OCI-LY1 (cell line): ENCODE measurements at regions not wholly inside any gene's neighbourhood (a gene's known extent, or its start where the extent isn't known, plus 50 kb on each side); places are given as distances from the start of the nearest gene placed in this dataset.
A peak's percentile ranks its signal among the peaks of the same experiment; 100 is the strongest.
"Not testable (repeated sequence)": the region's sequence is repeated elsewhere in the genome, so short reads cannot be mapped to it uniquely, and the experiment has no call there.

ENCODE experiments used
- H2AFZ ChIP-seq: fragments of 200-600 bp; sonication (generic), shearing (Covaris generic); 2 replicates; pipeline ENCODE4 v1.6.0; 2014; ENCODE audit warnings: antibody characterized with exemption, mild to moderate bottlenecking, low read length
- H3F3A ChIP-seq: fragments of 200-600 bp; sonication (generic), shearing (Covaris generic); 2 replicates; pipeline ENCODE4 v1.6.0; 2014; ENCODE audit warnings: mild to moderate bottlenecking, antibody characterized with exemption, low read length, moderate library complexity; ENCODE audit not compliant: insufficient read depth
- H3K27ac ChIP-seq: fragments of 200-600 bp; sonication (generic); 2 replicates; pipeline ENCODE4 v1.5.1; 2014; ENCODE audit warnings: low read length, mixed run types, mild to moderate bottlenecking, low read depth; ENCODE audit not compliant: poor library complexity, severe bottlenecking
- H3K27me3 ChIP-seq: fragments of 200-600 bp; sonication (generic); 2 replicates; pipeline ENCODE4 v1.6.0; 2014; ENCODE audit warnings: antibody characterized with exemption, mild to moderate bottlenecking, low read length, moderate library complexity; ENCODE audit not compliant: insufficient read depth
- H3K36me3 ChIP-seq: fragments of 200-600 bp; sonication (generic); 2 replicates; pipeline ENCODE4 v1.6.1; 2014; ENCODE audit warnings: mild to moderate bottlenecking, antibody characterized with exemption, low read length, moderate library complexity, mixed read lengths; ENCODE audit not compliant: insufficient read depth
- H3K4me1 ChIP-seq: fragments of 200-600 bp; sonication (generic); 2 replicates; pipeline ENCODE4 v1.5.1; 2014; ENCODE audit warnings: mild to moderate bottlenecking, low read length, moderate library complexity; ENCODE audit not compliant: insufficient read depth, severe bottlenecking
- H3K4me2 ChIP-seq: fragments of 200-600 bp; sonication (generic), shearing (Covaris generic); 2 replicates; pipeline ENCODE4 v1.6.1; 2014; ENCODE audit warnings: low read length
- H3K4me3 ChIP-seq: fragments of 200-600 bp; sonication (generic); 2 replicates; pipeline ENCODE4 v1.5.1; 2014; ENCODE audit warnings: low read length, low read depth, mild to moderate bottlenecking, mixed read lengths; ENCODE audit not compliant: poor library complexity, severe bottlenecking
- H3K79me2 ChIP-seq: fragments of 200-600 bp; shearing (Covaris generic); 2 replicates; pipeline ENCODE4 v1.6.1; 2016; ENCODE audit warnings: mixed run types, low read length, mixed read lengths; ENCODE audit not compliant: insufficient read depth
- H3K9ac ChIP-seq: fragments of 200-600 bp; sonication (generic), shearing (Covaris generic); 2 replicates; pipeline ENCODE4 v1.6.1; 2014; ENCODE audit warnings: mild to moderate bottlenecking, low read length, mixed read lengths
- H3K9me2 ChIP-seq: fragments of 200-600 bp; sonication (generic), shearing (Covaris generic); 2 replicates; pipeline ENCODE4 v1.6.1; 2014; ENCODE audit warnings: low read depth, mild to moderate bottlenecking, low read length, mixed read lengths
- H3K9me3 ChIP-seq: fragments of 200-600 bp; shearing (Covaris generic); 2 replicates; pipeline ENCODE4 v1.6.1; 2014; ENCODE audit warnings: low read length, mixed read lengths
- H4K20me1 ChIP-seq: fragments of 200-600 bp; sonication (generic), shearing (Covaris generic); 2 replicates; pipeline ENCODE4 v1.6.0; 2016; ENCODE audit warnings: mild to moderate bottlenecking, low read length; ENCODE audit not compliant: insufficient read depth
- EZH2 ChIP-seq: fragments of 200-600 bp; sonication (generic), shearing (Covaris generic); IDR thresholded peaks from 2 replicates; pipeline ENCODE4 v1.8.0; 2017; ENCODE audit warnings: borderline replicate concordance, mixed run types, mild to moderate bottlenecking, antibody characterized with exemption, low read length, moderate library complexity, mixed read lengths
- TF ChIP-seq, protein P1 (sequence below): fragments of 200-600 bp; sonication (generic), shearing (Covaris generic); IDR thresholded peaks from 2 replicates; pipeline ENCODE4 v1.5.1; 2017; ENCODE audit warnings: mild to moderate bottlenecking, antibody characterized with exemption, low read length, moderate library complexity, mixed read lengths

DNA sequence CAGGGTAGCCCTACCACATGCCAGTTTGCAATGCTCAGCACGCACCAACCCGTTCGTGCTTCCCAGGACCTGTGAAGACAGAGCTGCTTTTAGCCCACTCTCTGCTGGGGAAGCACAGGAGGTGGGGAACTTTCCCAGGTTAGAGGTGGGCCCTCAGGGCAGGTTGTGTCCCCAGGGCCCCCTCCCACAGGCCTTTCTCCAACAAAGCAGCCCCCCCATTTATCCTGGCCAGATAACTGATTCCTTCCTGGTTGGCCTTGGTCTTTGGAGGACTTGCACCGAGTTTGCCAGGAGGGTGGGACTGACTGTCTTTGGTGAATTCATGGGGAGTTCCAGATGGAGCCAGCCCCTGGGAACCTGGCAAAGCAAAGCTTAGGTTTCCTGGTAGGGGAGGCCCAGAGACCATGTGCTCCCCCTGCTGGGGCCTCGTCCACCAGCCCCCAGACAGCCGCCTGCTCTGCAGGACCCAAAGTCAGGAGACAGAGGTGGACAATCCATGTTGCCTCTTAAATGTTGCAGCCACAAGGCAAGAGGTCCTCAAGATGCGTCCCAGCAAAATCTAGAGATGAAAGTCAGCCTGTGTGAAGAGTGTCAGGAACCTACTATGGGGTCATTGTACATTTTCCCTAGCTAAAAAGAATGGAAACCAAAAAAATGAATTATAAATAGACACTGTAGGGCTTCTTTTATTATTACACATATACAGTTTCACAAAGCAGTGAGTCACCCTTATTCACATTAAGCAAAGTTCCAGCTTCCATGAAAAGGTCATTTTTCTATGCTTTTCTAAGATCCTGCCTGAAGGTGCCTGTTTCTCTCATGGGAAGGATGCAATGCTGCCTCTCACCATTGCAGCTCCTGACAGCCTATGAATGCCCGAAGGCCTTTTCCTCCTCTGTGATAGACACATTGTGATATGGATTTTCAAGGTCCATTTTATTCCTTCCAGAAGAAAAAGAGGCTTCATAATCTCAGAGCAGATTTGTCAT is 497.8 kb downstream of the PREX1 start:
- no peak overlapping the region for H3K9ac ChIP-seq
- no peaks in the 10 kb centered on the region for H3K9me3 ChIP-seq
- no peak overlapping the region for H2AFZ ChIP-seq
- no peaks in the 10 kb centered on the region for H3F3A ChIP-seq
- no peaks in the 10 kb centered on the region for H3K79me2 ChIP-seq
- H3K4me1 ChIP-seq = no peaks in the 10 kb centered on the region
- H3K27ac ChIP-seq = no peak overlapping the region
- TF ChIP-seq EZH2 = no peak
- TF ChIP-seq, protein P1, sequence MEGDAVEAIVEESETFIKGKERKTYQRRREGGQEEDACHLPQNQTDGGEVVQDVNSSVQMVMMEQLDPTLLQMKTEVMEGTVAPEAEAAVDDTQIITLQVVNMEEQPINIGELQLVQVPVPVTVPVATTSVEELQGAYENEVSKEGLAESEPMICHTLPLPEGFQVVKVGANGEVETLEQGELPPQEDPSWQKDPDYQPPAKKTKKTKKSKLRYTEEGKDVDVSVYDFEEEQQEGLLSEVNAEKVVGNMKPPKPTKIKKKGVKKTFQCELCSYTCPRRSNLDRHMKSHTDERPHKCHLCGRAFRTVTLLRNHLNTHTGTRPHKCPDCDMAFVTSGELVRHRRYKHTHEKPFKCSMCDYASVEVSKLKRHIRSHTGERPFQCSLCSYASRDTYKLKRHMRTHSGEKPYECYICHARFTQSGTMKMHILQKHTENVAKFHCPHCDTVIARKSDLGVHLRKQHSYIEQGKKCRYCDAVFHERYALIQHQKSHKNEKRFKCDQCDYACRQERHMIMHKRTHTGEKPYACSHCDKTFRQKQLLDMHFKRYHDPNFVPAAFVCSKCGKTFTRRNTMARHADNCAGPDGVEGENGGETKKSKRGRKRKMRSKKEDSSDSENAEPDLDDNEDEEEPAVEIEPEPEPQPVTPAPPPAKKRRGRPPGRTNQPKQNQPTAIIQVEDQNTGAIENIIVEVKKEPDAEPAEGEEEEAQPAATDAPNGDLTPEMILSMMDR = peak; percentile 30; the same call in 1 of the 2 replicates
- H3K4me2 ChIP-seq = no peak overlapping the region
- H3K9me2 ChIP-seq = no peaks in the 10 kb centered on the region
- H3K27me3 ChIP-seq = peaks cover 6% of the 10 kb centered on the region; the same call in 1 of the 2 replicates
- H3K36me3 ChIP-seq = no peaks in the 10 kb centered on the region
- no peaks in the 10 kb centered on the region for H4K20me1 ChIP-seq
- H3K4me3 ChIP-seq = no peak overlapping the region

DNA sequence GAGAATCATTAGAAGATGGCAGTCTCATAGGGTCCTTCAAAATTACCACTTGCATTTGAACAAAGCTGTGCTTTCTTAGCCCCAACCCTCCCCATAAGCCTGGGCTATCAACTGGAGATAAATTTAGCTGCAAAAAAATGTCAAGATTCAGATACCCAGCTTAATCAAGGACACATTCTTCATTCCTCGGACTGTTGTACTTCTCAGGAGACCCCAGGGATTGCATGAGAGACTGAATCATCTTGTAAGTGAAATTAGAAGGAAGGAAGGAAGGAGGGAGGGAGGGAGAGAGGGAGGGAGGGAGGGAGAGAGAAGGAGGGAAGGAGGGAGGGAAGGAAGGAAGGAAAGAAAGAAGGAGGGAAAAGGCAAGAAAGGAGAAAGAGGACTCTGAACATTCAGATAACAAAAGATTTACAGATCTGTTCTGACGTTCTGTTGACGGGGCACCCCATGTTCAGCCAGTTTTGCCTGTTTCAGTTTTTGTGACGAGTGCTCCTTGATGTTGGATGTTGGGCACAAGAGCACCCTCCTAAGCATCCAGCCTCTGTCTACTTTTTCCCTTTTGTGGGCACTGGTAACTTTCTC is 498.7 kb downstream of the PREX1 start:
- Histone ChIP-seq H3K27me3 (peaks cover 4% of the 10 kb centered on the region; the same call in 1 of the 2 replicates), H3K4me2 (no peak overlapping the region), H3K27ac (no peak overlapping the region), H3K9me2 (no peaks in the 10 kb centered on the region), H3K9ac (no peak overlapping the region), H4K20me1 (no peaks in the 10 kb centered on the region), H2AFZ (no peak overlapping the region), H3K36me3 (no peaks in the 10 kb centered on the region), H3K4me1 (no peaks in the 10 kb centered on the region), H3K9me3 (no peaks in the 10 kb centered on the region), H3K4me3 (no peak overlapping the region), H3F3A (no peaks in the 10 kb centered on the region), H3K79me2 (no peaks in the 10 kb centered on the region)
- TF ChIP-seq, protein P1 = no peak

- H3K9me2 ChIP-seq, H3K4me2 ChIP-seq, H3K27me3 ChIP-seq, H3K27ac ChIP-seq, H3K4me1 ChIP-seq, H3K9ac ChIP-seq, H3F3A ChIP-seq, H2AFZ ChIP-seq, H3K36me3 ChIP-seq, H3K4me3 ChIP-seq, H4K20me1 ChIP-seq, H3K79me2 ChIP-seq, H3K9me3 ChIP-seq: not testable (repeated sequence)
Observed at GRCh38 chr20:48327848-48328247, 500.0 kb downstream of the PREX1 start.
